ENCODE measurements at regions not wholly inside any gene's neighbourhood (a gene's known extent, or its start where the extent isn't known, plus 50 kb on each side); places are given as distances from the start of the nearest gene placed in this dataset.

GRCh38 chr4:18690291-18690955 is 668.9 kb upstream of the LCORL start:
- TF ChIP-seq CTCF (IDR thresholded peaks at IDR 0.05) (no peak), POLR2AphosphoS5 (IDR thresholded peaks at IDR 0.05) (no peak), POLR2A (IDR thresholded peaks at IDR 0.05) (no peak), EP300 (IDR thresholded peaks at IDR 0.05) (no peak)
